Esophagus squamous epithelium (tissue), 5 donors: ENCODE measurements at regions not wholly inside any gene's neighbourhood (a gene's known extent, or its start where the extent isn't known, plus 50 kb on each side); places are given as distances from the start of the nearest gene placed in this dataset.

Source experiments
- DNase-seq: peaks from one replicate; lab custom pipeline; 2025; lab: John Stamatoyannopoulos, UW
- H3K27ac ChIP-seq, 4 donors: fragments of 200-600 bp; sonication (generic); one replicate each; pipeline ENCODE4 v1.5.1; 2016 to 2019; ENCODE audit warnings: mild to moderate bottlenecking in 1 of 4
- H3K27me3 ChIP-seq, 4 donors: fragments of 200-600 bp; sonication (generic); 1 replicate in 3 of 4; 2 replicates in 1 of 4; pipeline versions ENCODE4 v1.5.1 to v1.6.0; 2017 to 2021; ENCODE audit warnings: antibody characterized with exemption in 1 of 4
- H3K36me3 ChIP-seq, 3 donors: fragments of 200-600 bp; sonication (generic); one replicate each; pipeline ENCODE4 v1.5.1; 2016 to 2019
- H3K4me1 ChIP-seq, 3 donors: fragments of 200-600 bp; sonication (generic); one replicate each; pipeline ENCODE4 v1.5.1; 2017 to 2019
- H3K4me3 ChIP-seq, 4 donors: fragments of 200-600 bp; sonication (generic); 1 replicate in 3 of 4; 2 replicates in 1 of 4; pipeline ENCODE4 v1.5.1; 2016 to 2019; ENCODE audit warnings: mild to moderate bottlenecking in 2 of 4, moderate library complexity in 1 of 4
- H3K9me3 ChIP-seq, 3 donors: fragments of 200-600 bp; sonication (generic); one replicate each; pipeline ENCODE4 v1.5.1; 2016 to 2019
- CTCF ChIP-seq, 6 experiments: fragments of 450-650 bp in 4 of 6; fragments of 200-600 bp in 2 of 6; sonication (generic) in 2 of 6; IDR thresholded peaks; one replicate each; pipeline ENCODE4 v1.5.1; 2016 to 2019; ENCODE audit warnings: antibody characterized with exemption in 6 of 6, mild to moderate bottlenecking in 4 of 6, moderate library complexity in 4 of 6
- POLR2A ChIP-seq, 4 donors: fragments of 450-650 bp; IDR thresholded peaks; one replicate each; pipeline ENCODE4 v1.6.1; 2017; ENCODE audit warnings: antibody characterized with exemption in 4 of 4, mild to moderate bottlenecking in 4 of 4, moderate library complexity in 3 of 4
- WGBS, 2 donors: methylation state at CpG; one replicate each; pipeline ENCODE4 v1.1.5; 2018; 5-methylcytosine and 5-hydroxymethylcytosine counted together
- intact Hi-C: fragments of 100-400 bp; cut with DNase I; formaldehyde crosslinking; loops from one replicate; pipeline ENCODE4 v1.15.0; 2022
- donor health status: DM: yes; HTN: yes; CAD: no.

DNA sequence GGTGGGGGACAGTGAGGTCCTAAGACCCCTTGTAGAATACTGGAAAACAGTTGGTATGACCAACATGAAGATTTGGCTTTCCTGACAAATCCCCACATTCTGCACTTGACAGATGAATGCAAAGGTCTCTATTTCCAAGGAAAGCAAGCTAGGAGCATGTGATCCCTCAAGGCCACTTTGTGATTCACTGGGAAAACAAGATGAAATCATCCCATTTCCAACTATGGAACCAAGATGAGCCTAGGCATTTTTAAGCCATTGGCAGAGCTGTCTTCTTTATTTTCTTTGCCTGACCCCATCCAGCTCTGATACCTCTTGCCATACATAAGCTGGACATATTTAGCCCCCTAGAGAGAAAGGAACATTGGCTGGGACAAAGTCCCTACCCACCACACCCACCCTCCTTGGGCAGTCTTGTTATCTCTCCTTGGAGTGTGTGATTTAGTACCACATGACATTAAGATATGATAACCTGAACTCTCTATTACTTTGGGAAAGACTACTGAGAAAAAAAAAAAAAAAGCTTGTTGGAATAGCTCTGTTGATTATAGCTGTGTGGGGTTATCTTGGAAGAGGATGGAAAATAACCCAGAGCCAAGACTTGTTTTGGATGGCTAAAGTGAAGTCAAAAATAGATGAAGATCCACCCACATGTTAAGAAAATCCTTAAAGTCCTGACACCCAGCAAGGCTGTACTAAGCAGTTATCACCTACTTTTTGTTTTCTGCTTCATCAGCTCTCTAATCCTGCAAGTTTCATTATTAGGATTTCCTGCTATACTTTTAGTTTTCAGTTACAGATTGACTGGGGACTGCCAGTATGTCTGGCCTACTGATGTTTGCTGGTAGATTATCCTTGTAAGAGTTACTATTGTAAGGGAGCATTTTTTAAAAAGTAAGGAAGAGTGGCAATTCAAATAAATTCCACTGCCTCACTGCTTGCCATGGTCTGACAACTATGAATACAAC, 90.1 kb upstream of the PREP start:
- DNase-seq = no peak
- TF ChIP-seq POLR2A (IDR thresholded peaks at IDR 0.05) (no peak), CTCF (IDR thresholded peaks at IDR 0.05) (no peak)
- H3K27ac ChIP-seq = peak overlapping the region in 1 of 4 donors; percentile 19
- no peak overlapping the region for H3K4me3 ChIP-seq
- H3K36me3 ChIP-seq = no peaks in the 10 kb centered on the region
- no peaks in the 10 kb centered on the region for H3K27me3 ChIP-seq
- intact Hi-C loops = no loop called here
- no peaks in the 10 kb centered on the region for H3K9me3 ChIP-seq
- H3K4me1 ChIP-seq = peaks cover 0 to 37% (median 32%) of the 10 kb centered on the region in 3 donors

DNA sequence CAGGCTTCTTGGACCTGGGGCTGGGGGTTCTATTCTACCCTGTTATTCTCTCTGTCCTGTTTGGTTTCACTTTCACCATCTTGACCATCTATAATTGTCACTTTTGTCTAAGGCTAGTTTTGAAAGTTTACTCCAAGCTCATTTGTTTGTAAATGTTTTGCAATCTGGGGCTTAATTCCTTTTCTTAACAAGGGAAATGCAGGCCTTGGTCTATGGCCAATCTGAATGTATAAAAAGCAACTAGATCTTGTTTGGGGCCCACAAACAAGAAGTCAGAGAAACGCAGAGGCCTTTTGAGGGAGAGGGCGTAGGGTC, 86.3 kb upstream of the PREP start:
- Histone ChIP-seq H3K9me3 (no peaks in the 10 kb centered on the region), H3K4me1 (peaks cover 0 to 49% (median 34%) of the 10 kb centered on the region in 3 donors), H3K36me3 (no peaks in the 10 kb centered on the region), H3K27me3 (no peaks in the 10 kb centered on the region), H3K27ac (peak overlapping the region in 3 of 4 donors; percentile 47 to 67 (median 59)), H3K4me3 (peak overlapping the region in 2 of 4 donors; percentile 11 to 29)
- DNase-seq = no peak
- TF ChIP-seq CTCF (IDR thresholded peaks at IDR 0.05) (no peak), POLR2A (IDR thresholded peaks at IDR 0.05) (no peak)
- 81 to 90% methylated on average over 2 of the region's 2 CpGs for WGBS, 2 donors
- intact Hi-C loops = no loop called here

- WGBS, 2 donors = 35 to 43% methylated on average over 8 of the region's 8 CpGs
- TF ChIP-seq CTCF (IDR thresholded peaks at IDR 0.05) (no peak), POLR2A (IDR thresholded peaks at IDR 0.05) (no peak)
- Histone ChIP-seq H3K27me3 (no peaks in the 10 kb centered on the region), H3K4me3 (peak overlapping the region in 3 of 4 donors; percentile 11 to 29 (median 15)), H3K36me3 (no peaks in the 10 kb centered on the region), H3K27ac (peak overlapping the region in 3 of 4 donors; percentile 47 to 67 (median 59)), H3K9me3 (no peaks in the 10 kb centered on the region), H3K4me1 (peaks cover 0 to 49% (median 34%) of the 10 kb centered on the region in 3 donors)
- DNase-seq = no peak
- intact Hi-C loops = no loop called here
Measured at GRCh38 chr6:105488516-105489215, 85.8 kb upstream of the PREP start.

- Histone ChIP-seq H3K9me3 (no peaks in the 10 kb centered on the region), H3K27ac (no peak overlapping the region), H3K4me3 (no peak overlapping the region), H3K4me1 (peaks cover 0 to 41% (median 24%) of the 10 kb centered on the region in 3 donors), H3K36me3 (no peaks in the 10 kb centered on the region), H3K27me3 (no peaks in the 10 kb centered on the region)
- DNase-seq = no peak
- WGBS, 2 donors = 93 to 94% methylated on average over 9 of the region's 9 CpGs
- intact Hi-C loops = no loop called here
- no peak for TF ChIP-seq CTCF (IDR thresholded peaks at IDR 0.05)
- no peak for TF ChIP-seq POLR2A (IDR thresholded peaks at IDR 0.05)
Measured at GRCh38 chr6:105487040-105487790, 84.3 kb upstream of the PREP start.
